ENCODE measurements at regions not wholly inside any gene's neighbourhood (a gene's known extent, or its start where the extent isn't known, plus 50 kb on each side); places are given as distances from the start of the nearest gene placed in this dataset.
"Not testable (repeated sequence)": the region's sequence is repeated elsewhere in the genome, so short reads cannot be mapped to it uniquely, and the experiment has no call there.

DNA sequence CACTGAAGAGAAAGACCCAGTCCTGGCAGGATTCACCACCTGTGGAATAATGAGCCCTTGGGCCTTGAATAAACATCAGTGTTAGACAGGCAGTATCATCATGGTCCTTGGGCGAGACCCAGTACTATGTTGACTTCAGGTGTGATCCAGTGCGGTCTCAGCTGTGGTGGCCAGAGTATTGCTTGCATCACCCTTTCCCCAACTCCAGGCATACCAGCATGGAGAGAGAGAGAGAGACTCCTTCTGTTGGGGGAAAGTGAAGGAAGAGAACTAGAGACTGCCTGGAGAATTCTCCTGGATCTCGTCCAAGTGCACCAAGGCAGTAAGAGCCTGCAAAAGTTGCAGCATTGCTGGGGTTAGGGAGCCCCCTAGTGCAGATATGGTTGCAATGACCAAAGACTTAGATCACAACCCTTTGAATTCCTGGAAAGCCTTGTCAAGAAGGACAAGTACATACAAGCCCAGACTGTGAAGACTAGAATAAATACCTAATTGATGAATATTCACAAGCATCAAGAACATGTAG lies 61.1 kb upstream of the VAMP7 start:
- DNase-seq: peak; percentile 63

DNA sequence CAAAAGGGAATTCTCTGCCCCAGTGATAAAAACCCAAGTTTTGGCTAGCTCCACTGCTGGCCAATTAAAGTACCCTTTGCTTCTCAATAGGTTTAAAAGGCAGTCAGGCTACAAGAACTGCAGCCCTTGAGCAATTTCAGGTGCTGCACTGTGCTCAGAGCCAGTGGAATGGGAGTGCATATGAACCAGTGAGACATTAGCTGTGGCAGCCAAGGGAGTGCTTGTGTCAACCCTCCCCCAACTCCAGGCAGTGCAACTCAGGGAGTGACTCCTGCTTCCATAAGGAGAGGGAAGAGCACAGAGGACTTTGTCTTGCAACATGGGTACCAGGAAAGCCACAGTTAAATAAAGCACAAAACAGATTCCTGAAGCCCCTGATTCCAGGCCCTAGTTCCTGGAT lies 61.6 kb upstream of the VAMP7 start:
- DNase-seq: no peak

DNA sequence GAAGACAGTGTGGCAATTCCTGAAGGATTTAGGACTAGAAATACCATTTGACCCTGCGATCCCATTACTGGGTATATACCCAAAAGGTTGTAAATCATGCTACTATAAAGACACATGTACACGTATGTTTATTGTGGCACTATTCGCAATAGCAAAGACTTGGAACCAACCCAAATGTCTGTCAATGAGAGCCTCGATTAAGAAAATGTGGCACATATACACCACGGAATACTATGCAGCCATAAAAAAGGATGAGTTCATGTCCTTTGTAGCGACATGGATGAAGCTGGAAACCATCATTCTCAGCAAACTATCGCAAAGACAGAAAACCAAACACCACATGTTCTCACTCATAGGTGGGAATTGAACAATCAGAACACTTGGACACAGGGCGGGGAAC lies 66.8 kb upstream of the VAMP7 start:
- not testable (repeated sequence) for DNase-seq

DNA sequence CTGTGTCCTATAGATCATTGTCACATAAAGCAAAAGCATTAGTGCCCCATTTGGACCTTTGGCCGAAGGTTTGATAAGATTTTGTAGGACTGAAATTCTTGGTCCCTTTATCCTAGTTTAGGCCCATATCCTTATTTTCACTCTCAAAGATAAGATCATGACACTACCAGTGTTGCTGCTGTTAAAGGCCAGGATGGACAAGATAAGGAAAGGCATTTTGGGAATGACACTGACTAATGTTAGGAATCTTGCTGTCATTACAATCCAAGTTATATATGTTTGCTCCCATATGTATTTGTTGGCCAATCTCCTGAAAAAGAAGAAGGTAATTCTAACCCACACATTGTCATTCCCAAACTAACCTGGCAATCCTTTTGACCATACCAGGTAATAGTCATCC lies 101.3 kb upstream of the VAMP7 start:
- DNase-seq: no peak

DNA sequence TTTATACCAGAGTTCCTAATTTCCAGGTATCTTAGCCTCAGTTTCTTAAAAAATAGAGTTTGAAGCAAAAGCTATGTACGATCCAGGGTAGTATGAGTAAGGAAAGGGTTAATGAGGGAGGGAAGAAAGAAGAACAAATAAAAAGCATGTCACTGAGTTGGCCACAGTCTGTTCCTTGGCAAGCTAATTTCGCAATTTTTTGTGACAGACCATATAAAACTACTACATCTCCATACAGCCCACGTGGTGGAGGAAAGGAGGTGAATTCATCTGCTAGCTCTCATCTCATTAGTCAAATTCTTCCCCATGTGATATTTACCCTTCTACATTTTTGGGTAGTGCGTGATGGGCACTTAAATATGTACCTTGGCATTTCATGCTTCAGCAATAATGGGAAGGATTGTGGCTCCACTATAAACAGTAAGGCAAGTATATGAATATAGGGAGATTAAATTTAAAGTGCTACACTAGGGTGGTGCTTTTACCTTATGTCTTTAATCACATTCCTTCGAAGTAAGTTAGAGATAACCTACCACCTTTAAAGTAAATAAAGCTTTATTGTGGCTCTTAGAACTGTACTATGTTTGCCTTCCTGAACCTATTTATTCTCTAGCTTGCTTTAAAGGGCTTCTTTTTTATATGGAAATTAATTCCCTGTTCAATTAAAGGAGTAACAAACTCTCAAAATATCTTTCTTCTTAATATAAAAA lies 102.1 kb upstream of the VAMP7 start:
- DNase-seq: no peak

DNA sequence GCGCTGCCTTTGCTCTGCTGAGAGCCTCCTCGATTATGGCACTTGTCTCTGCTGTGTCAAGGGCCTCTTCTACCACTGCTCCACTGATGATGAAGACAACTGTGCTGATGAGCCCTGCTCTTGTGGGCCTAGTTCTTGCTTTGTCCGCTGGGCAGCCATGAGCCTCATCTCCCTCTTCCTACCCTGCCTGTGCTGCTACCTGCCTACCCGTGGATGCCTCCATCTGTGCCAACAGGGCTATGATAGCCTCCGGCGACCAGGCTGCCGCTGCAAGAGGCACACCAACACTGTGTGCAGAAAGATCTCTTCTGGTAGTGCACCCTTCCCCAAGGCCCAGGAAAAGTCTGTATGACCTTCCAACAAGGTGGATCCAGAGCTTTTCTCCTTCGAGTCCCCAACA lies 106.8 kb upstream of the VAMP7 start:
- no peak for DNase-seq

DNA sequence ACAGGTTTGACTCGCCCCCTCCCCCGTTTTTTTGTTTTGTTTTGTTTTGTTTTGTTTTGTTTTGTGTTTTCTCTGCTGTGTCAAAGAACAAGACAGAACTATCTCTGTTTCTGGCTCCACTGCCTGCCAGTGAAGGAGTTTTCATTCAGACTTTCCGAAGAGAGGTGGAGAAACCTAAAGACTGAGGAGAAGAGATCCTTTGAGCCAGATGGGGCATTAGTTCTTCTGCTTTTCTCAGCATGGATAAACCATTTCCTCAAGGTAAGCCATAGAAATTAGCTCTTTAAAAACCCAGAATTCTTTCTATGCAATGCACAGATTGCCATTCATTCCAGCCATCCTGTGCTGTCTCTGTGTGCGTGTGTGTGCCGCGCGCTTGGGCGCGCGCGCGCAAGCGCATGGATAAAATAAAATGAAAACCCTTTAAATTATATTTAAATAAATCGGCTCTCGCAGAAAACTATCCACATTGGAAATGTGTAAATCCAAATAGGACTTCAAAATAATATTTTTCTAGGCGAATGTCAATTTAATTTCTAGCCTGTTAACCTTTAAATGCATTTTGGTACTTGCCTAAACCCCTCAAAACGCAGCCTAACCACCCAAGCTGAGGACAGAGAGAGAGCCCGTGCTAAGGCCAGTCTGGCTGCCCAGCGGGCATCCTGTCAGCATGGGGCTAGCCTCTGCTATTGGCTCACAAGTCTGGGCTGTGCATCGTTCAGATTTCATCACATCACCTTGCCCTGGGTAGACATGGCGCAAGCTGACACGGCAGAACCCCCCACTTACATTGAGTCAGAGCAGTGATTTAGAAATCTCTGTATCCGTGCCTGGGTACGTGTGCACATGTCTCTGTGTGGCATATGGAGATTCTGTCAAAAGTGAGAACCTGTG lies 113.0 kb upstream of the VAMP7 start:
- no peak for DNase-seq

DNA sequence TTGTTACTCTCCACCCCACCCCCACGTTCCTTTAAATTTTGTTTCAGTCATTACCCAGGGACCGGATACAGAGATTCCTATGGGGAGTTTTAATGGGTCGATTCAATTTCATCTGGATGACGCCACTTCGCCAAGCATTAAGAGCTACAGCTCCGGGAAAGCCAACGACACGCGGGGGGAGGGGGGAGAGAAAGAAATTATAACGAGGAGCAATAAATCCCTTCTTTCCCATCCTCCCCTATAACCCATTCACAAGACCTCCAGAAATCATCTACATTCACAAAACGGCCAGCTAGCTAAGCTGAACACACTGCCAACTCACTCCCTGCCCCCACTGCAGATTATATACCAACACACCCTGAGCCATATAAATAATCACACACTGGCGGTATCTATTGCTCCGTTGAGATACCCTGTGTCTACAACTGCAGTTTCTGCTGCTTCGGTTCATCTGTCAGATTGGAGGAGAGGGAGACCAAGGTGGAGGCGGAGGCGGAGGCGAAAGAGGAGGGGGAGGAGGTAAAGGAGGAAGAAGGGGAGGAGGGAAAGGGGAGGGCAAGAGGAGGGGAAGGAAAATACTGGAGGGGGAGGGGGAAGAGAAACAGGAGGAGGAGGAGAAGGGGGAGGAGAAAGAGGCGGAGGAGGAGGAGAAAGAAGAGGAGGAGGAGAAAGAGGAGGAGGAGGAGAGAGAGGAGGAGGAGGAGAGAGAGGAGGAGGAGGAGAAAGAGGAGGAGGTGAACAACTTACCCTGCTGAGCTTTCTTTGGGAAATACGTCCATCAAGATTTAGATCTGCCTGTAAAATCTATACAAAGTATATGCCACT lies 113.9 kb upstream of the VAMP7 start:
- DNase-seq: peak; percentile 43

DNA sequence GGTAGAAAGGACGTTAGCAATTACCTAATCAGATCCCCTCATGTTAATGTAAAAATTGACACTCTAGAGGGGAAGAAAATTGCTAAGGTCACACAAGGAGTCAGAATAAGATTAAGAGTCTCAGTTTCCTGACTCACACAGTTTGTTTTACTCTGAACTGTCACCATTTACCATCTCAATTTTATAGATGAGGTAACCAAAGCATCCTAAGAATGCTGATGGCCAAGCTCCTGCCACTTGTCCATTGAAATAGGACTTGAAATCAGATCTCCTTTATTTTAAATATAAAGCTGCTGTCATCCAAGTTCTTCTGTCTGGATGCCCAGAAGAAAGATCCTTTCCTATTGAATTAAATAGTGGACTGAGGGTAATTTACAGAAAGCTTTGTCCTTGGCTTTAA lies 114.8 kb upstream of the VAMP7 start:
- DNase-seq: no peak

DNA sequence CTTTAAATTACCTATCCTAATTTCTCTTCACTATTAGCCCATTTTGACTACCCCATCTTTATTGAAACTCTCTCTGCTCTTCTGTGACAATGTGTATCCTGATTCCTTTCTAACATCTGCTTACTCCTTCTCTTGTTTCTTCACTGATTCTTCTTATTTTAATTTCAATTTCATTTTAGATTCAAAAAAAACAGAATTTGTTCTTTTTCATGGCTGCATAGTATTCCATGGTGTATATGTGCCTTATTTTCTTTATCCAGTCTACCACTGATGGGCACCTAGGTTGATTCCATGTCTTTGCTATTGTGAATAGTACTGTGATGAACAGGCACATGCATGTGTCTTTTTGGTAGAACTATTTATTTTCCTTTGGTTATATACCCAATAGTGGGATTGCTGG lies 120.0 kb upstream of the VAMP7 start:
- DNase-seq: no peak

DNA sequence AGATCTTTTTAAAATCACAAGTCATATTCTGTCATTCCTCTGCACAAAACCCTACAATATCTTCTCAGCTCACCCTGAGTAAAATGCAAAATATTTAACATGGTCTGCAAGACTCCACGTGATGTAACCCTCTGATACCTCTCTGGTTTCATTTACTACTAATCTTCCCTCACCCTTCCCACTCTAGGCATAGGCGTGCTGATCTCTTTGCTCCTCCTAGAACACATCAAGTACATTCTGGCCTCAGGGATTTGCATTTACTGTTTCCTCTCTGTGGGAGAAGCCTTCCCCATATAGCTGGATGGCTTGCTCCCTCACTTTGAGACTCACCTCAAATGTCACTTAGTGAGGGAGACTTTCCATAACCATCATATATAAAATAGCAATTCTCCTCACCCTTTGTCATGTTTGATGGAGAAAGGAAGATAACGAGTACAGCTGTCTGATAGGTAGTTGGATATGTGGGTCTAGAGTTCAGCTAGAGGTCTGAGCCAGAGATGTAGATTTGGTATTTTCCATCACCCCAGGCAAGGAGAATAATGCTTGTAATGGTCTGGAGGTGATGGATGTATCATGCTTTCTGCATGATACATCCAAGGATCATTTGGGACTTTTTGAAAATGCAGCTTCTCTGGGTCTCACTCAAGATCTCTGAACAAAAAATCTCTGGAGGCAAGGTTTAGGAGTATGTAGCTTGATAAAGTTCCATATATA lies 123.9 kb upstream of the VAMP7 start:
- DNase-seq: no peak

DNA sequence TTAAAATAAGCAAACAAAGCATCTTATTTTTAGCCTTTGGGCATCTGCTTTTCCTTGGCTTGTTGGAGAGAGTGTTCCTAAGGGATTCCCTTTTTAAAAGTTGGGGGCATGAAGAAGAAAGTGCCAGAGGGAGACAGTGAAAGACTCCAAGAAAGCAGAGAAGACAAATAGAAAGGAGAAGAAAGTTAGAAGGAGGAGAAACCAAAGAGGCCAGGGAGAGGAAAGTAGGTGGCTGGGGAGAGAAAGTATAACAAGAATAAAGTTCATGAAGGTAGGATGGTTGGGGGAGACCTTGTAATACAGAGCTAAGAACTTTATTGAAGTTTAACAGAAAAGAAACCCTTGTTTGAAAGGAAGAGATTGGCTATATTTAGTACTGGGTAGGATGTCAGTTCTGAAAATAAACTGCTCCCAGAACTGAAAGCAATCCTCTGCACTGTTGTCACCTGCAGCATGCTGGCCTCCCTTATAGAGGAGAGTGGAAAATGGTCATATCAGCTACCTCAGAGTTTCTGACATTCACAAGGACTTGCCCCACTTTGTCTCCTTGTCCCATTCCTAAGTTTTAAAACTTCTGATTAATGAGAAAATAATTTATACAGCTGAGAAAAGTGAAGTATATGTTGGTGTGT lies 125.3 kb upstream of the VAMP7 start:
- no peak for DNase-seq

DNA sequence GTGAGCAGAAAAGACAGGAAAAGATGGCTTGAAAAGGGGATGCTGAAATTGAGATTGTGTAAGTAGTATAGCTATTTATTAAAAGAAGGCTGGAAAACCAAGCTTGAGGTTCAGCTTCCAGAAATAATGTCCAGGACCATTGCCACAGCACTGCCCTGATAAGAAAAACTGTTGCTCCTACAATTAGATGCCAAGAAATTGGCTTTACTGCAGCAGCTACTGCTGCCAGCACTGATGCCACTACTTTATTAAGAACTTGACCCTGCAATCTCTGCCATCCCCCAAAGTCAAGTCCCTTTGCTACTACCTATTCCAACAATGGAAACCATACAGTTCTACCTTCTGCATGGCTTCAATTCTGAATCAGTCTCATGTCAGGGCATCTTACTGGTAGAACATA lies 130.0 kb upstream of the VAMP7 start:
- no peak for DNase-seq

DNA sequence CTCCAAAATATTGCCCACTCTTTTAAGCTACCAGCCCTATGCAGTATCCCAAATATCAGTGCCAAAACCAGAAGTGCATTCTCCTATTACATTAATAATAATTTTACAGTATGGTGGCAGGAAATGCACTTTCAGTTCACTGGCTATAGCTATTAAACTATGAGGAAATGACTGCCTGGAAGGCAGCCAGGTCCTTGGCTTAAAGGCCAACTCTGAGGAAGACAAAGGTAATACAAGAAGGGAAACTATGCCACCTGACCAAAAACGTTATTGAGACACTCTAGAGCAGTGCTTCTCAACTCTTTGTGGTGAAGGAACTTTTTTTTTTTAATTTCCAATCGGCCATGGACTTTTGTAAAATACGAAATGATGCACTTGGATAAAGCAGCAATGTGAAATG lies 133.6 kb upstream of the VAMP7 start:
- no peak for DNase-seq

DNA sequence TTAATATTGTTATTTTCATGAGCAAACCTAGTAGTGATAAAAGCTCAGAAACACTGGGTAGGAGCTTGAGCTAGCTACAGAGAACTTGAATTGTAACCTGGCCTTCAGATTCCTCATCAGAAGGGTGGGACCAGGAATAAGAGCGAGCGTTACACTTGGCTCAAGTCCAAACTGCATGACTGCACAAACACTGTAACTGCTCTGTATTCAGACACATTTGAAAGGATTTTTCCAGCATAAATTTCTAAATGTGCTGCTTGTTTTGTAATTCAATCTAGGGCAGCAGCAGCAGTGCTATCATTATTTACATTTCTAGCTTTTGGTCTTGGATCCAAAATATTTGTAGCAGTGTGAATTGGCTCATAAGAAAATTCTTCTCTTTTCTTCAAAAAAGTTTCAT lies 133.0 kb upstream of the TMLHE start:
- peak; percentile 71 for DNase-seq

DNA sequence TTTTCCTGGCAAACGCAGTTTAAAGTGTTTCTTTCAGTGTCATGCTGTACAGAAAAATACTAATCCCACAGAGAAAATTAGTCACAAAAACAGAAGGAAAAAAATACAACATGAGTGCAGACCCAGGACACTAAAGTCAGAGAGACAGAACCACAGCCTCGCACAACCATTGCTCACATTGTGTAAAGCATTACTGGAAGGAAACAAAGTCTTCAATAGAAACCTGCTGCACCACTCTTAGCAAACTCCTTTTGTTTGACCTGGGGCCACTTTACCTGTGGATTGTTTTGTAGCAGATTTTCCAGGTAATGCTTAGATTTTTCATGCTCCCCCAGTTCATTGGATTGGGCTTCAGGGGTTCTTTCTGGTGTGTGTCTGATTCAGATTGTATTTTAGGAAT lies 131.8 kb upstream of the TMLHE start:
- no peak for DNase-seq

DNA sequence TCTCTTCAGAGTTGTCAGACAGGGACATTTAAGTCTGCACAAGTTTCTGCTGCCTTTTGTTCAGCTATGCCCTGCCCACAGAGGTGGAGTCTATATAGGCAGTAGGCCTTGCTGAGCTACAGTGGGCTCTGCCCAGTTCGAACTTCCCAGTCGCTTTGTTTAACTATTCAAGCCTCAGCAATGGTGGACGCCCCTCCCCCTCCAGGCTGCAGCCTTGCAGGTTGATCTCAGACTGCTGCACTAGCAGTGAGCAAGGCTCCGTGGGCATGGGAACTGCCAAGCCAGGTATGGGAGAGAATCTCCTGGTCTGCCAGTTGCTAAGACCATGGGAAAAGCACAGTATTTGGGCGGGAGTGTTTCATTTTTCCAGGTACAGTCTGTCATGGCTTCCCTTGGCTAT lies 115.6 kb upstream of the TMLHE start:
- not testable (repeated sequence) for DNase-seq

DNA sequence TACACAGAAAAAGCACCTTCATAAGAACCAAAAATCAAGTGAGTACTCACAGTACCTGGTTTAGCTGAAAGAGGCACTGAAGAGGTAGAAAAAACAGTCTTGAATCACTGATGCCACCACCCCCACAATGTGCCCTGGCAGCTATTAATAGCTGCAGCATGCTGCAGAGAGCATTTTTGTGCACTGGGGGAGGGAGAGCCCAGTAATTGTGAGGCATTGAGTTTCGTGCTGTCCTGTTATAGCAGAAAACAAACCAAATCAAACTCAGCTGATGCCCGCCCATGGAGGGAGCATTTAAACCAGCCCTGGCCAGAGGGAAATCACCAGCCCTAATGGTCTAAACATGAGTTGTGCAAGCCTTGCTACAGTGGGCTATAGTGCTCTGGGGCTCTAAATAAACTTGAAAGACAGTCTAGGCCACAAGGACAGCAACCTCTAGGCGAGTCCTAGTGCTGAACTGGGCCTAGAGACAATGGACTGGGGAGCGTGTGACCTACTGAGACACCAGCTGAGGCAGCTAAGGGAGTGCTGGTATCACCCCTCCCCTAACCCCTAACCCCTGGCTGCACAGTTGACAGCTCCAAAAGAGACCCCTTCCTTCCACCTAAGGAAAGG lies 106.3 kb upstream of the TMLHE start:
- DNase-seq: no peak

DNA sequence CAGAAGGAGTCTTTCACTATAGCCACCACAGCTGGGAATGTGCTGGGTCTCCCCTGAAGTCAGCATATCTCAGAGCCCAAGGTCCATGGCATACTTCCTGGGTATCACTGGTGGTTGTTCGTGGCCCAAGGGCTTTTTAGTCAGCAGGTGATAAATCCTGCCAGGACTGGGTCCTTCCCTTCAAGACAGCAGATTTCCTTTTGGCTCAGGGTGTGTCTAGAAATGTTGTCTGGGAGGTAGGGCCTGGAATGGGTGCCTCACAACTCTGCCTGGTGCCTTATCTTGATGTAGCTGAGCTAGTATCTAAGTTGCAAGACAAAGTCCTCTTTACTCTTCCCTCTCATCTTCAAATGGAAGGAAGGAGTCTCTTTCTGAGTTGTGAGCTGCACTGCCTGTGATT lies 102.4 kb upstream of the TMLHE start:
- no peak for DNase-seq

DNA sequence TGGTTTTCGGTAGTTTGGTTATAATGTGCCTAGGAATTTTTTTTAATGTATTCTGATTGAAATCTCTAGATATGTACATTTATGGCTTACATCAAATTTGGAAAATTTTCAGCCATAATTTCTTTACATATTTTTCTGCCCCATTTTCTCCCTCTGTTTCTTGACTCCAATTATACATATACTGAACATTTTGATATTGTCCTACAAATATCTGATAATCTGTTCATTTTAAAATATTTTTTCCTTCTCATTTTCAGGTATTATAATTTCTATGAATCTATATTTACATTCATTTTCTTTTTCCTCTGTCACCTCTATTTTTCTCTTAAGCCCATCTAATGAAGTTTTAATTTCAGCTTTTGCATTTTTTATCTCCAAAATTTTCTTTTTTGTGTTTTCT lies 82.7 kb upstream of the TMLHE start:
- DNase-seq: no peak

DNA sequence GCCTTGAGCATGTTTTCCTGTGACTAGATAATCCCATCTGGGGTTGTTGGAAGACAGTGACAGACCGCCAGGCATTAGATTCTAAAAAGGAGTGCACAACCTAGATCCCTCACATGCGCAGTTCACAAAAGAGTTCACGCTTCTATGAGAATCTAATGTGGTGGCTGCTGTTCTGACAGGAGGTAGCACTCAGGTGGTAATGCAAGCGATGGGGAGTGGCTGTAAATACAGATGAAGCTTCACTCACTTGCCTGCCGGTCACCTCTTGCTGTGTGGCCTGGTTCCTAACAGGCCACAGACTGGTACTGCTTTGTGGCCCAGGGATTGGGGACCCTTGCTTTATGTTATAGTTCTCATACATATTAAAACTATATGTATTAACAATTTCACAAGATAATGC lies 81.9 kb upstream of the TMLHE start:
- DNase-seq: no peak

DNA sequence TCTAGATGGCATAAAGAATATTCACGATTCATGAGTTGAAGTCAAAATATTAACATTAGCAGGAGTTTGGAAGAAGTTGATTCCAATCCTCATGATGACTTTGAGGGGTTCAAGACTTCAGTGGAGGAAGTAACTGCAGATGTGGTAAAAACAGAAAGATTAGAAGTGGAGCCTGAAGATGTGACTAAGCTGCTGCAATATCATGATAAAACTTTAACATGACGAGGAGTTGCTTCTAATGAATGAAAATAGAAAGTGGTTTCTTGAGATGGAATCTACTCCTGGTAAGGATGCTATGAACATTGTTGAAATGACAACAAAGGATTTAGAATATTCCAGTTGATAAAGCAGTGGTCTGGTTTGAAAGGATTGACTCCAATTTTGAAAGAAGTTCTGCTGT lies 70.1 kb upstream of the TMLHE start:
- DNase-seq: no peak

All from NCI-H774 (cell line).